WI38 (cell line): ENCODE measurements at regions not wholly inside any gene's neighbourhood (a gene's known extent, or its start where the extent isn't known, plus 50 kb on each side); places are given as distances from the start of the nearest gene placed in this dataset.

Experiments
- H3K4me3 ChIP-seq: 2 replicates; pipeline ENCODE4 v1.5.1; 2011; ENCODE audit warnings: low read depth, mild to moderate bottlenecking, control low read depth, low read length
- TF ChIP-seq, protein P1 (sequence below): IDR thresholded peaks from 2 replicates; pipeline ENCODE4 v1.5.1; 2012; ENCODE audit warnings: low read depth, mild to moderate bottlenecking, control low read depth, low read length

DNA sequence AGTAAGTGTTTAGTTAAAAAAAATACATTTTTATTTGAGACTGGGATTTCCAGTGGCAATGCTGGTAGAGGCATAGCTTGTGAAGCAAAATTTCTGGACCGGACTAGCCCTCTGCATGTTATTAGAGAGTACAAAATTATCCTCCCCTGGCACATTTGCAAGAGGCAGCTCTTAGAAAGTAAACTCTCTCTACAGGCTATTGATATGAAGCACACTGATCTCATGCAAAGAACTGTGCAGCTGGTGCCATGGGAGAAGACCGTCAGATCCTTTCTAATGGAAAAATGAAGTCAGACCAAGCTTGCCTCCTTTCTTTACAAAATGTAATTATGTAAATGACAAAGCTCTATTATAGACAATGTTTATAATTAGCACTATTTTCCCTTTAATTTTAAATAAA lies 2717.2 kb downstream of the PCDH7 start:
- H3K4me3 ChIP-seq = no peak overlapping the region
- TF ChIP-seq, protein P1, sequence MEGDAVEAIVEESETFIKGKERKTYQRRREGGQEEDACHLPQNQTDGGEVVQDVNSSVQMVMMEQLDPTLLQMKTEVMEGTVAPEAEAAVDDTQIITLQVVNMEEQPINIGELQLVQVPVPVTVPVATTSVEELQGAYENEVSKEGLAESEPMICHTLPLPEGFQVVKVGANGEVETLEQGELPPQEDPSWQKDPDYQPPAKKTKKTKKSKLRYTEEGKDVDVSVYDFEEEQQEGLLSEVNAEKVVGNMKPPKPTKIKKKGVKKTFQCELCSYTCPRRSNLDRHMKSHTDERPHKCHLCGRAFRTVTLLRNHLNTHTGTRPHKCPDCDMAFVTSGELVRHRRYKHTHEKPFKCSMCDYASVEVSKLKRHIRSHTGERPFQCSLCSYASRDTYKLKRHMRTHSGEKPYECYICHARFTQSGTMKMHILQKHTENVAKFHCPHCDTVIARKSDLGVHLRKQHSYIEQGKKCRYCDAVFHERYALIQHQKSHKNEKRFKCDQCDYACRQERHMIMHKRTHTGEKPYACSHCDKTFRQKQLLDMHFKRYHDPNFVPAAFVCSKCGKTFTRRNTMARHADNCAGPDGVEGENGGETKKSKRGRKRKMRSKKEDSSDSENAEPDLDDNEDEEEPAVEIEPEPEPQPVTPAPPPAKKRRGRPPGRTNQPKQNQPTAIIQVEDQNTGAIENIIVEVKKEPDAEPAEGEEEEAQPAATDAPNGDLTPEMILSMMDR = no peak

DNA sequence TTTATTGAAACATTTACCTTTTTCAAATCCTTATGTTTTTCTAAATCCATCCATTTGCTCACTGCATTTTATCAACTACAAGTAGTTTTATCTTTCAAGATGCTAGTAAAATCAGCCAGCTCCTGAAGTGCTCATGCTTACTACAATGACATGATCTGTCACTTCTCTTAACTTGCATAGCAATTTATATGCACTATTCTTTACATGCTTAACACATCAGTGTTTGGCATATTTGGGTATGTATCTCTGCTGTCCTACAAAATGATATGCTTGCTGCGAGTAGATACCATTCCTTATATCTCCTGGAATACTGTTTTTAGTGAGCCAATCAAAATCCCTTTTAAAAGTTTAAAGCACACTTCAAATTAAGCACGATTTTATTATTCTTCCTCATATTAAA lies 2726.8 kb downstream of the PCDH7 start:
- TF ChIP-seq, protein P1 = no peak
- no peak overlapping the region for H3K4me3 ChIP-seq

DNA sequence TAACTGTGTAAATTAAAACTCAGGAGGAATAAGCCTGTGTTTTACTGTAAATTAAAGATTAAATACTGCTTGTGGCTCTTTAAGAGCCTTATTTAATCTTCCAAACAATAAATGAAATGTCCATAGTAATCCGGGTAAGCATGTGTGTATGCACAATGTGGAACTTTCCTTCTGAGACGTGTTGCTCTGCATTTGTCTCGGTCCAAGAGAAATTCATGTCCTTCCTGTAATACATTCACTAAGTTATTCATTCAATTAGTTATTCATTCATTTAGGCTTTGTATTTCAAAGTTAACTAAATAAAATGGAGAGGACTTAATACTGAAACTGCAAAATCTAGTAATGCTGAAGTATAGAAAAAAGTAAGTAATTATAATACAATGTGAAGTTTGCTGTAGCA lies 2728.8 kb downstream of the PCDH7 start:
- TF ChIP-seq, protein P1 = no peak
- H3K4me3 ChIP-seq = no peak overlapping the region

DNA sequence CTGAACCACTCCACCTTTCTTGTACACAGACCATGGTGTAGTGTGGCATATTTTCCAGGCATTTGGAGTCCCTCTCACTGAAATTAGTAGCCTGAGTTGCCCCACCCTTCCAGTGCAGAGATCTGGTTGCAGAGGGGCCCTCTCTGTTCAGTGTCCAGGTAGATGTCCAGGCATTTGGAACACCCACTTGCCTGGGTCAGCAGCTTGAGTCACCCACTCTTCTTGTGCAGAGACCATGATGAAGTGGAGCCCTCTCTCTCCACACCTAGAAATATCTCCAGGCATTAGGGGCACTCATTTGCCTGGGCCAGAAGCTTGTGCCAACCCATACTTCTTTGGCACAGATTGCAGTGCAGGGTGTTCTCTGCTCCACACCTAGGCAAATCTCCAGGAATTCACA lies 2733.3 kb downstream of the PCDH7 start:
- TF ChIP-seq, protein P1 = no peak
- no peak overlapping the region for H3K4me3 ChIP-seq

DNA sequence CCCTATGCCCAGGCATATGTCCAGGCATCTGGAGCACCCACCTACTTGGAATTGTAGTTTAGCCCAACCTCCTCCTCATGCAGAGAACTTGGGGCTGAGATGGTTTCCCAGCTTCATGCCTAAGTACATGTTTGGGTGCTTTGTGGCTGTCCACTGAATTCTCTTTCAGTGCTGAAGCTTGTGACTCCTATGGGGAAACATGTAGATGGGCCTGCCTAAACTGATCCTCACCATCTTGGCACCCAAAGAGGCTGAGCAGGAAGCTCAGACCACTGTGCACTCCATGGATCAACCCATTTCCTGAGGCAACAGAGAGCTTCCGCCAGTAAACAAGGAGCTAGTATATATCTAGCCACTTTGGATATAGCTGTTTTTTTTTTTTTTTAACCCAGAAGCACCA lies 2733.7 kb downstream of the PCDH7 start:
- TF ChIP-seq, protein P1 = no peak
- no peak overlapping the region for H3K4me3 ChIP-seq

DNA sequence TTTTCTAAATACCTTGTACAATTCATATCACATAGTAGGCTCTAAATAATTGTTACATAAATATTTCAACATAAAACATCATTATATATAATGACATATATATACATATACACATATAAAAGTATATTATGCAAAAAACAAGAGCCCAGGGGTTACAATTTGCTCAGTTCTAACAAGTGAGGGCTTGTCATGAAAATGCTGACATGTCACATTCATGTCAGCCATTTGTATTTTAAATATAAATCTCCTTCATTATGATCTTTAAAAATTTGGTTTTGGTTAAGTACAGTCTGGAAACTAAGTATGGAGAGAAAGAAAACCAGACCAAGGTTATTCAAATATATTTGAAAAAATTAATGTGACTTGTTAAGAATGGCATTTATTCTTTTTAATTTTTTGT lies 2745.4 kb downstream of the PCDH7 start:
- TF ChIP-seq, protein P1 = no peak

DNA sequence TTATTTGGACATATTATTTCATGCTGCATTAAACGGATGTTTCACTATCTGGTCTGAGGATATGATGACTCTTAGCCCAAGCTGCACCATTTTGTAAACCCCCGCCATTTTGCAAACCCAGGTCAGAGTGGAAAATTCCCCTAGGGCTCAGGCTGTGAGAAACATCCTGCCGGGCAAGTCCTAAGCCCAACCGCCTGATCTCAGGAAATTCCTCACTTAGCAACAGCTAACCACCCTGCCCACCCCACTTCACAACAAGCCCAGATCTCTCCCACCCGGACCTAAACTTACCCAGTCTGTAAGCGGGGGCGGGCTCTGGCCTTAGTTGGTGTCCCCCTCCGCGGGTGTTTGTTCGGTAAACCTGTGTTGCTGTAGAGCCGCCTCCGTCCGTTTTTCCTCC lies 2747.1 kb downstream of the PCDH7 start:
- no peak overlapping the region for H3K4me3 ChIP-seq
- TF ChIP-seq, protein P1 = no peak

More for the DNA sequence above, 2745.4 kb downstream of the PCDH7 start:
- H3K4me3 ChIP-seq = no peak overlapping the region
